GM18868 (cell line): ENCODE measurements at regions not wholly inside any gene's neighbourhood (a gene's known extent, or its start where the extent isn't known, plus 50 kb on each side); places are given as distances from the start of the nearest gene placed in this dataset.

Experiments
- ATAC-seq: cut with Tn5 transposase; IDR thresholded peaks from one replicate; pipeline ENCODE4 v1.9.1; 2021; ENCODE audit warnings: mild to moderate bottlenecking, moderate library complexity; ENCODE audit not compliant: unreplicated experiment

GRCh38 chr17:81345228-81346089 lies 49.8 kb upstream of the BAHCC1 start:
- peak; percentile 41 for ATAC-seq
